Upper lobe of left lung (tissue), 4 donors: ENCODE measurements at regions not wholly inside any gene's neighbourhood (a gene's known extent, or its start where the extent isn't known, plus 50 kb on each side); places are given as distances from the start of the nearest gene placed in this dataset.

ENCODE experiments used
- POLR2A ChIP-seq, 4 donors: fragments of 450-650 bp; IDR thresholded peaks; one replicate each; pipeline ENCODE4 v1.5.1; 2016 to 2017; ENCODE audit warnings: antibody characterized with exemption in 4 of 4, mild to moderate bottlenecking in 2 of 4
- TF ChIP-seq, protein P1 (sequence below), 6 experiments: fragments of 450-650 bp in 4 of 6; fragments of 200-600 bp in 2 of 6; sonication (generic) in 2 of 6; IDR thresholded peaks; one replicate each; pipeline ENCODE4 v1.5.1; 2016 to 2019; ENCODE audit warnings: antibody characterized with exemption in 6 of 6

DNA sequence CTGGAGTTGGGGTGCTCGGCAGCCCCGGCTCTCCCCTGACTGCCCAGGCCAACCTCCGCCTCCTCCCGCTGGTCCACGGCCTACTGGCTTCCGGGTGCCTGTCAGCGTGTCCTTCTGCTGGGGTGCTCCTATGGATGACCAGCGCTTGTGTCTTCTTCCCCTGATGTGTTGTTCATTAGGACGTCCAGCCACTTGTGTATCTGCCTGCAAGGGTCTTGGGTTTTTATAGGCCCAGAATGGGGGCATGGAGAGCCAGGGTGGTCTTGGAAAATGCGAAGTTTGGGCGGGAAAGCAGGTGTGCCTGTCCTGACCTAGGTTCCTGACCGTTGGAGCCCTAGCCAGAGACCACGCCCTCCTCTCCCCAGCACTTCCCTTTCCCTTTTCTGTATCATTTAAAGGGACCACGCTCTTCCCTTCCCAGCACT lies 139.8 kb downstream of the SLITRK5 start:
- TF ChIP-seq, protein P1, sequence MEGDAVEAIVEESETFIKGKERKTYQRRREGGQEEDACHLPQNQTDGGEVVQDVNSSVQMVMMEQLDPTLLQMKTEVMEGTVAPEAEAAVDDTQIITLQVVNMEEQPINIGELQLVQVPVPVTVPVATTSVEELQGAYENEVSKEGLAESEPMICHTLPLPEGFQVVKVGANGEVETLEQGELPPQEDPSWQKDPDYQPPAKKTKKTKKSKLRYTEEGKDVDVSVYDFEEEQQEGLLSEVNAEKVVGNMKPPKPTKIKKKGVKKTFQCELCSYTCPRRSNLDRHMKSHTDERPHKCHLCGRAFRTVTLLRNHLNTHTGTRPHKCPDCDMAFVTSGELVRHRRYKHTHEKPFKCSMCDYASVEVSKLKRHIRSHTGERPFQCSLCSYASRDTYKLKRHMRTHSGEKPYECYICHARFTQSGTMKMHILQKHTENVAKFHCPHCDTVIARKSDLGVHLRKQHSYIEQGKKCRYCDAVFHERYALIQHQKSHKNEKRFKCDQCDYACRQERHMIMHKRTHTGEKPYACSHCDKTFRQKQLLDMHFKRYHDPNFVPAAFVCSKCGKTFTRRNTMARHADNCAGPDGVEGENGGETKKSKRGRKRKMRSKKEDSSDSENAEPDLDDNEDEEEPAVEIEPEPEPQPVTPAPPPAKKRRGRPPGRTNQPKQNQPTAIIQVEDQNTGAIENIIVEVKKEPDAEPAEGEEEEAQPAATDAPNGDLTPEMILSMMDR (IDR thresholded peaks at IDR 0.05), result no peak
- no peak for TF ChIP-seq POLR2A (IDR thresholded peaks at IDR 0.05)
